ENCODE measurements at regions not wholly inside any gene's neighbourhood (a gene's known extent, or its start where the extent isn't known, plus 50 kb on each side); places are given as distances from the start of the nearest gene placed in this dataset.

DNA sequence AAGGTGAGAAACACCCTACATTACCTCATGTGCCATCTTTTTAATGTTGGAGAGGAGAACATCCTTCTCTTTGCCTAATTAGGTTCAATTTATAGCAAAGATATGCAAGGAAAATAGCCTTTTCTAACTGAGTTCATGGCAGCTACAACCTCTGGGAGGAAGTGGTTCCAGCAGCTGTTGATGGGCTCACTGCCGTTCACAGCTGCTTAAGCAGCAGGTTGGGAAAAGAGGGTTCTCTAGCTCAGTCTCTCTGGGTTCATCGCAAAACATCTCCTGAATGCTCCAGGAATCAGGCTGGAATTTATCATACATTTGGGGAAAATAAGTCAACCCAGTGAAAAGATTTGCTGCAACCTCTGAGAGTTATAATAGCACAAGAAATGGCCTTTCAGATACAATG is 115.1 kb downstream of the UNC5CL start:
- no peak for TF ChIP-seq NR3C1 (CRISPR knock-in tag; conservative IDR thresholded peaks at IDR 0.05; ENCODE audit: low read depth)
- TF ChIP-seq CBFB (CRISPR knock-in tag; IDR thresholded peaks at IDR 0.05; ENCODE audit: low read depth) = no peak
